AG09319 (cell line): ENCODE measurements at regions not wholly inside any gene's neighbourhood (a gene's known extent, or its start where the extent isn't known, plus 50 kb on each side); places are given as distances from the start of the nearest gene placed in this dataset.
"Not testable (repeated sequence)": the region's sequence is repeated elsewhere in the genome, so short reads cannot be mapped to it uniquely, and the experiment has no call there.

Experiments
- DNase-seq: peaks from one replicate; pipeline ENCODE4 v3.0.0-alpha.2; 2010; ENCODE audit warnings: low read depth; ENCODE audit errors: extremely low read depth
- CTCF ChIP-seq: IDR thresholded peaks from 2 replicates; pipeline ENCODE4 v1.5.1; 2011; ENCODE audit warnings: low read depth, mild to moderate bottlenecking, inconsistent platforms, low read length, moderate library complexity

GRCh38 chr9:36521148-36521547 is 51.5 kb upstream of the MELK start:
- no peak for DNase-seq
- TF ChIP-seq CTCF = no peak

DNA sequence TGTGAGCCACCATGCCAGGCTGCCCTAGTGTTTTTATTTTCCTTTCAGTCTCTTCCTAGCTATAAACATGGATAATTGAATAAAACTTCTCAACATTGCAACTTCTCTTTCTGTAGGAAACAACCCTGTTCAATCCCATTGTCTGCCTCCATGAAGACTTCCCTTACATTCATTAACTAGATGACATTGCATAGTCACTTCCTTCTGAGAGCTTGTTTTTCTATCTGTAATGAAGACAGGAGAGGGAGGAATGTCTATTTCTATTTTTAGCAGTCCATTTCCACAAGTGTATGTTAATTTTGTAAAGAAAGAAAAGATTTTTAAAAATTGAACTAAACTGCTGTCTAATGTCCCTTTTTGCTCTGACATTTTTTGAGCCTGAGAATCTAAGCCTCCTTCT is 55.6 kb upstream of the MELK start:
- TF ChIP-seq CTCF = no peak
- no peak for DNase-seq

DNA sequence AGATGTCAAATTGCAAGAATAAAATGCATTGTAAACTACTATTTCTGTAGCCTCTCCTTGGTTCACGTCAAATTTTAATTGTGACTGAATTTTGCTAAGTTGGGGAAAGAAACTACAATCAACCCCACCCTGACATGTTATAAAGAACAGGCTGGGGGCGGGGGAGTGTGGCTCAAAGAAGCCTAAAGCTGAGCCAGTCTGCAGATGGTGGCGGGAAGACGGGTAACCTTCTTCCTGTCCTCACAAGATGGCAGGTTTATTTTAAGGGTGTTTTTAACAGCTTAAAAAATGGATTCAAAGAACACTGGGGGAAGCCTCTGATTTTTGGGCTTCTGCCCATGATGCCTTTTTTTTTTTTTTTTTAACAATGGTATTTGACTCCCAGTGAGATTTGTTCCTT is 68.5 kb upstream of the MELK start:
- no peak for TF ChIP-seq CTCF
- DNase-seq = no peak

DNA sequence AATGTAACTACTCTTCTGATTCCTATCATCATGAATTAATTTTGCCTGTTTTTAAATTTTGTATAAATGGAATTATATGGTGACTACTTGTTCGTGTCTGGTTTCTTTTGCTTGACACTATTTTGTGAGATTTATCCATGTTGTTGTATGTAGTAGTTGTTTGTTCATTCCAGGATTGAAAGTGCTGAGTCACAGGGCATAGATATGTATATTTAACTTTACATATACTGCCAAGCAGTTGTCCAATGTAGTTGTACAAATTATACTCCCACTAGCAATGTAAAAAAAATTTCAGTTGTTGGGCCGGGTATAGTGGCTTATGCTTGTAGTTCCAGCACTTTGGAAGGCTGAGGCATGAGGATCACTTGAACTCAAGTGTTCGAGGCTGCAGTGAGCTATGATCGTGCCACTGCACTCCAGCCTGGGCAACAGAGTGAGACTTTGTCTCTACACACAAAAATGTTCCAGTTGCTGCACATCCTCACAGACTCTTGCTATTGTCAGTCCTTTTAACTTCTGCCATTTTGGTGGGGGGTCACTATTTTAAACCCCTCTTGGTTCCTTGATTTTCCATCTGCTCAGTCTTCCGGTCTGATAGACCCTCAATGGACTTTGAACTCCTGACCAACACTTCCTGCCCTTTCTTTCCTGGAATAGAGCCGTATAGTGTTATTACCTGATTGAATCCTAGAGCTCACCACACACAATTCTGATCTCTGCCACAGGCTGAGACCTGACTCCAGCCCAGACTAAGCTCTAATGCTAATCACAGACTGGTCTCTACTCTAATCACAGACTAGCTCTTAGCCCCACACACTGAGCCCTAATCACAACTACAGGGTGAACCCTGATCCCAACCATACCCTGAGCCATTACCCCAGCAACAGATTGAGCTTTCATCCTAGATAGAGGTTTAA is 69.3 kb upstream of the MELK start:
- no peak for TF ChIP-seq CTCF
- DNase-seq = no peak

DNA sequence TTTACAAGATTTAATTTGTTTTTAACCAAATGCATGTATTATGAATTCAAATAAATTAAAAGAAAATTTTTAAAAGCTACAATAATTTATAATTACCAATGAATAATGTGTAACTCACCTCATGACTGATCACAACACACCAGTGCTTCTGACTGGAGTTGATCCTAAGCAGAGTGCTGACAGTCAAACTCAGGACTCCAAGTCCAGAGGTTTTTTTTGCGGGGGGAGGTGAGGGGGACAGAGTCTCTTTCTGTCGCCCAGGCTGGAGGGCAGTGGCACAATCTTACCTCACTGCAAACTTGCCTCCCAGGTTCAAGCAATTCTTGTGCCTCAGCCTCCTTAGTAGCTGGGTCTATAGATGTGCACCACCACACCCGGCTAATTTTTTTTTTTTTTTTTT is 71.0 kb upstream of the MELK start:
- no peak for TF ChIP-seq CTCF
- no peak for DNase-seq

DNA sequence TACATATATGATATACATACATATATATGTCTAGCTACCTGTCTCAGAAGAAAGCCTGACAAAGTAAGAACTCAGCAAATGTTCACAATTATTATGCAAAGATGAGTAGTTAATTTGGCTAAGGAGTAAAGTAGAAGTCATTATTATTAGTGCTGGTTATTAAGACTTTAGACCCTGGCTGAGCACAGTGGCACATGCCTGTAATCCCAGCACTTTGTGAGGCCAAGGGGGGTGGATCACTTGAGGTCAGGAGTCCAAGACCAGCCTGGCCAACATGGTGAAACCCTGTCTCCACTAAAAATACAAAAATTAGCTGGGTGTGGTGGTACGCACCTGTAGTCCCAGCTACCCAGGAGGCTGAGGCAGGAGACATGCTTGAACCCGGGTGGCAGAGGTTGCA is 71.8 kb upstream of the MELK start:
- not testable (repeated sequence) for DNase-seq

DNA sequence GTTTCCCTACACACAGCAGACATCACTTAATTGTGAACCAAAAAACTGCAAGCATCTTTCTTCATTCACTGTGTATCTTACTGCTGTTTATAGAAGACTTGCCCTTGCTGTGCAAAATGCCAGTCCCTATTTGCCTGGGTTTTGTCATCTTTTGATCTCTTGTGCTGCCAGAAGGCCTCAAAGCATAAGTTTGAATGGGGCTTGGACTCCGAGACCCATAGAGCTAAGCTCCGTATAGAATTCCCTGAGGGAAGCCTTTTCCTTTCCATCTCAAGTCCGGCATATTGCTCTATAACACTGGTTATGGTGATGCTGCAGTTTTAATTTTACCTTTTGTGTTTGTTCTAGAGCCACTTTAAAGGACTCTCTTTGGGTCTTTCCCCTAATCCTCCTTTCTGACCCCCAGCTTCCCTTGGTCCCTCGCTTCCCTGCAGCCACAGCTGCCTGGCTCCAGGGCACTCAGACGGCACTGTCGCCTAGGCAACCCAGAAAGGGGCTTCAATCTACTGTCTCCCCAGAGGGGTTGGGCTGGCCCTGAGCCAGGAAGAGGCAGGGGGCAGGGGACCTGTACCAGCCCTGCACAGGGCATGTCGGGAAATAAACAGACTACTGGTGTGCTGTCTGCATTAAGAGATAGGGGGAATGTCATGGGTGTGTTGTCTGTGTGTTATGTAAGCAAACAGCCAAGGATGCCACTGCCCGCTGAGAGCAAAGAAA is 73.4 kb upstream of the MELK start:
- TF ChIP-seq CTCF = no peak
- no peak for DNase-seq

DNA sequence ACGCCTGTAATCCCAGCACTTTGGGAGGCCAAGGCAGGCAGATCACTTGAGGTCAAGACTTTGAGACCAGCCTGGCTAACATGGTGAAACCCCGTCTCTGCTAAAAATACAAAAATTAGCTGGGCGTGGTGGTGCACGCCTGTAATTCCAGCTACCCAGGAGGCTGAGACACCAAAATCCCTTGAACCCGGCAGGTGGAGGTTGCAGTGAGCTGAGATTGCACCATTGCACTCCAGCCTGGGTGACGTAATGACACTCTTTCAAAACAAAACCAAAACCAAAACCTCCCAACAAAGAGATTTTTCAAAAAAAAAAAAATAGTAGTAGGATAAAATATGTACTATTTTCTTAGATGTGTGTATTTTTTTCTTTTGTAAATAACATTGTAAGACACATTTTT is 79.1 kb upstream of the MELK start:
- DNase-seq = not testable (repeated sequence)
